Right forelimb (tissue), 1 donor: ENCODE measurements at regions not wholly inside any gene's neighbourhood (a gene's known extent, or its start where the extent isn't known, plus 50 kb on each side); places are given as distances from the start of the nearest gene placed in this dataset.

Experiments
- DNase-seq: peaks from one replicate; pipeline ENCODE4 v3.0.0-alpha.2; 2018

DNA sequence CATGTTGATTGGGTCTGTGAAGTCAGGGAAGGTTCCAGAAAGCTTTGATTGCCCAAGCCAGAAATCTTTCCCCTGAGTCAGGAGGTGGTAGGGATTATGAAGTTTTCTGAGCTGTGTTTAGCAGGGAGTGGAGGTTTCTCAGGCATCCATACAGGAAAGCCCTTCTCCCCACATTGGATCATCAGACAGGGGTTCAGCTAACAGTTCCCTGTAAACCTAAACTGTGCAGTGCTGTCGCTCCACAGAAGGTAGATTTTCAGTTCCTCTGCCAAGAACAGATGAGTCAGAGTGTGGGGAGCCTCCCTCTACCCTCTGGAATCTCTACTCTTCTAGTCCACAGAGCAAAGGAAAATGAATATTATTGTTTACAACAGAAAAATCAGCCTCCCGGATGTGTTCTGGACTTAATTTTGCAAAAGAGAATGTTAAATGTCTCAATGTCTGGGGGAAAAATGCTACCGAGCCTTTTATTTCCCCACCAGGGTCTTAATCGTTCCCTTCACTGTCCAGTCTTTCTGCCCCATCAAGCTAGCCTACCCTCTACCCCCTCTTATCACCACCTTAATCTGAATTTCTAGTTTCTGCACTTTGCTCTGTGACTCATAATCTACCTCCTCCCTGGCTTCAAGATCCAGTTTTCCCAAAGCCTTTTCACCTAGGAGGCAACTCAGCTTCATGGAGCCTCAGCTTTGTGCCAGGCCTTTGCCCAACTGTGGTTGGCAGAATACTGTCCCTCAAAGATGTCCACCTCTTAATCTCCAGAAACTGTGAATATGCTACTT lies 355.6 kb downstream of the PRDM2 start:
- DNase-seq, result no peak

DNA sequence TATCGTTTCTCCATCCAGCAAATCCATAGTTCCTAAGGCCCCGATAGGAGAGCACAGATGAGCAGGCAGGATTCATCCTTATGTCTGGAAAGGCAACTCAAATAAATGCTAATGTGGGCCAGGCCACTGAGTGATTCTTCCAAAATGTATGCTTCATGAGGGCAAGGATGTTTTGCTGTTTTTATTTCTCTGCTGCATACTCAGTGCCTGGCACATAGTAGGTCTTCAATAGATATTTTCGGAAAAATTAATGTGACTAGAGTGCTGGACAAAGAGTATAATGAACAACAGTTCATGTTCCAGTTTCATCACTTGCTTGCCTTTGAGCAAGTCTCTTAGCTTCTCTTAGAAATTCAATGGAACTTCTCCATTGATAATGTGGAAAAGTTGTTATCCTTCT lies 357.7 kb downstream of the PRDM2 start:
- DNase-seq, result no peak

DNA sequence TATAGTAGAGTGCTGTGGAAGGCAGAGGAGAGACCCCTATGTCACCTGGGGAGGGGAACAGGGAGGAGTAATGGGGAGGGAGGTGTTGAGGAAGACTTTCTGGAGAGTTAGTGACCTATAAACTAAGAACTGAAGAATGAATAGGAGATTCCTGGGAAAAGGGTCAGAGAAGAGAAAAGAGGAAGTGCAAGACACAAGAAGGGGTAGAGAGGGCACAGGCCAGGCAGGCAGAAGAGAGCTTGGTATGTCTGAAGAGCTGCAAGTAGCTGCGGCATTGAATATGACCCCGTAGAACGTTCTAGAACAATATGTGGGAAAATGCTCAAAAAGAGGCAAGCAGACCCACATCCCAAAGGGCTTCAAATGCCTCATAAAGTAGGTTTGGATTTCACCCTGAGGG lies 361.2 kb downstream of the PRDM2 start:
- no peak for DNase-seq

DNA sequence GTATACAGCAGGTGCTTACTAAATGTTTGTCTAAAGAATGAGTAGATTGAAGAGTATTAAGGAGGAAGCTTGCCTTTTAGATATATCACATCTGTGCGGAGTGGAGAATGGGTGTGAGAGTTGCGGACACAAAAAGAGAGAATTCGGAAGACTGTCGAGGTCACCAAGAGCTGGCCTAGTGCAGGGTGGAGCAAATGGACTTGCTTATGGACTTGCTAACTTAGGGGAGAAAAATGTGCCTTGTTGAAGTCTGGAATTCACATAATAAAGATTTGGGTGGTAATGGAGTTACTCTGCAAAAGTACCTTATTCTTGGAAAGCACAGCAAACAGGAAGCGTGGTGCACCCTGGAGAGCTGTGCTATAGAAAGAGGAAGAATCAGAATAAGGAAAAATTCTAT lies 361.7 kb downstream of the PRDM2 start:
- no peak for DNase-seq

DNA sequence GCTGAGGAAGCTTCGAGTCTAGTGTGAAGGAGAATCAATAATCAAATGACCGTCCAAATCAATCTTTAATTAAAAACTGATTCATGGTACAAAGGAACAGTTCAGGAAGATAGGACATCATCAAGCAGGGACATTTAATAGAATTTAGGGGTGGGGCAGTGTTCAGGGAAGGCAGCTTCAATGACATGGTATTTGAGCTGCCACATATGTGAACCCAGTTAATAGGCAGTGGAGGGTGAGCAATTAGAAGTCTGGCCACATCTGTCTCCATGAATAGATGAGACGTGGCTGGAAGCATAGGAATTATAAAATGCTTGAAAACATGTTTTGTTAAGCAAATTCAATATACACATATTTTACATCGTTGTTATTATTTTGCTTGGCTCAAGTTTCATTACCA lies 362.7 kb downstream of the PRDM2 start:
- no peak for DNase-seq

DNA sequence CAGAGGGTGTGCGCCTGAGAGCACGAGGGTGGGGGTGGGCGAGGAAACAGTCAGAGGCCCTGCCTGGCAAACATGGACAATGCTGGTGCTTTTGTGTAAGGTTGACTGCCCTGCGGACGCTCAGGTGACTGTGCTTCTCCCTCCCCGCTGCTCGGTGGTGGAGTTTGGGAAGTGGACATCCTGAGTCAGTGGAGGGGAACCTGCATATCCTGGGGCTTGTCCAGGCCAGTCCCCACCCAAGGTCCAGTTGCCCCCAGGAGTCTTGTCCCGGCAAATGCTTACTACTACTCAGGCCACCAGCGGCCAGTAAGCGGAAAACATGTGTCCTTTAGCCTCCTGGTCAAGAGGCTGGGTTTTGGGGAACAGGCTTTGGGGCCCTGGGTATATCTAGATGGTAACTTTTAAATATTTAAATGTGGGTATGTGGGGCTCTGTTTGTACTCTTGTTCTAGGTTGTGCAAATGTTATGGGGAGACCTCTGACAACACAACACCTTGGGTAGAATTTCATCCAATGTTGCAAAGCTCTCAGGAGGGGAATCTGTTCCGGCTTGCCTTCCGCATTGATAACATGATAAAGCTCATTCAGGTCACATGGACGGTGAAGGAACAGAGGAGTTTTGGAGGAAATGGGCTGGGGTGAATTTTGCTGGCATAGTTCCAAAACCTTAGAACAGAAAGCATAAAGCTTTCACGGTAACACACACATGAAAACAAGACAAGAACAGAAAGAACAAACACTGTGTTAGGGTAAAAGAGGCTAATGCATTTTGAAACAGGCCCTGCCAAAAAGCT lies 364.9 kb downstream of the PRDM2 start:
- DNase-seq, result no peak

DNA sequence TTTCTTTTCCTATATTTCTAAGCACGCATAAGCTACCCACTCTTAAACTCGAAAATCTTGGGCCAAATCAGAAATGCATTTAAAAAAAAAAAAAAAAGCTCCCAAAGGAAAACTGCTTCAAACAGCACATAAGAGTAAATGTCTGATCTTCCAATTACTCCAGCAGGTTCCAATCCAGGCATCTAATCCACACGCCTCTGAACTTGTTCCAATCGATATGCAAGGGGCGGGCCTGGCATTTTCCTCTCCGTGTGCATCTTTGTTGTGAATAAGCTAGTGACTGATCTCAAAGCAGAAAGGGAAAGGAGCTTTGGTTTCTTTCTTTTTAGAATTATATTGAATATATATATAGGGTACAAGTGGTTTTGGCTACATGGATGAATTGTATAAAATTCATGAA lies 365.5 kb downstream of the PRDM2 start:
- no peak for DNase-seq

DNA sequence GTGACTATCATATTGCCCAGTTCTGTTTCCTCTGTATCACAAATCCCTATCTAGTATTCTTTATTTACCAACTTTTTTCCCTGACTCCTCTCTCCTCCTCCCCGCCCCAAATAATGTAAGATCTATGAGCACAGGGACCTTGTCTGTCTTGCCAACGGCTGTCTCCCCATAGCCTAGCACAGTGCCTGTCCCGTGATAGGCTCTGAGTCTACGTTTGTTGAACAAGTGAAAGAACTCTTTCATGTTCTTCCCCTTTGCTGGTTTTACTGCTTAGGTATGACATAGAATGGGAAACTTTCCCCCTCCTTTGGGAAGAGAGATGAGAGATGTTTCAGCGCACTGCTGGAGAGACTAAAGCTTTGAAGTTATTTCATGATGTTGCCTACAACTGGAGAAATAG lies 367.0 kb downstream of the PRDM2 start:
- no peak for DNase-seq

DNA sequence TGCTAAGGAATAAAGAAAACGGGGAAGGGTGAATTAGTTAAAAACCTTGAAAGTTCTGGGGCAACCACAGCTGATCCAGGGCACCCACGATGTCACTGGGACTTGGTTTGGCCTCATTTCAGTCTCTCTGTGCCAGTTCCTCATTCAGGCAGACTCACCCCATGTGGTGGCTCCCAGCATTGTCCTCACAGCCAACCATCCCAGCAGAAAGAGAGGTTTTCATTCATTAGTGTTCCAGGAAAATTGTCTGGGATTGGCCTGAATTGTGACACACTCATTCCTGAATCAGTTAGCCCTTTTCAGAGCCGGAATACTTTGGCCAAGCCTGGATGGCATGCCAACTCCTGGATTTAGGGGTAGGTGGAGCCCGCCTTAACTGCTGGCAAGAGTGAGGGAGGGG lies 367.7 kb downstream of the PRDM2 start:
- DNase-seq, result no peak

DNA sequence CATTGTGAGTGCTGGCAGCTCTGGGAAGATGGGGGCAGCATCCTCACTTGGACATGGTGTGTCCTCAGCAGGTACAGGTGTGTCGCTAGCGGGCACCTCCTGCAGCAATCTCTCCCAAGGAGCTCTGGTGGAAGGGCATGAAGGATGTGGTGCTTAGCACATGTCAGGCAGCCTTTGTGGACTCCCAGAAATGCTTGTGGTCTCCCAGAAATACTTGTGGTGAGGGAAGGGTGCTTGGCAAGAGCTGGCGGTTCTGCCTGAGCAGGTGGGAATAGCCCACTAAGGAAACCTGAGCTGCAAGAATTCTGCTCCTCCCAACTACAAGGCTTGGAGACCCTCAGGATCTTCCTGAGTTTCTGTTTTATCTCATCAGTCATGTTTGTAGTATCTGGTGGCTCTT lies 371.6 kb downstream of the PRDM2 start:
- DNase-seq, result no peak

DNA sequence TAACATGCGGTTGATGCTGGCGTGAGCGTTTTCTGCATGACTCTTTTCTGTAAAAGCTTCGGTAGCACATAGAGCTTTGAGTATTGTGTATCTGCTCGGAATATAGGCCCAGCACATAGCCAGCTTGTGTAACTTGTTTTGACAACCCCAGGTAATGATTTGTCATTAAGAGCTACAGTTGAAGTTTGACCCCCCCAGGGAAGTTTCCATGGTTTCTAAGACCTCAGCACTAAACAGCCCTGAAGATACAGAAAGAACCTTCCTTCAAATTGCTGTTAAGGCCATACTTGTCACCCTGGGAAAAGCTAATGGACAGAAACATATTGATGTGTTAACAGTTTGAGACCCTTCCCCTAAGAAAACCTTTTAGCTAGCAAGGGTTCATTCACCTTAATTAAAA lies 380.7 kb downstream of the PRDM2 start:
- DNase-seq, result no peak

DNA sequence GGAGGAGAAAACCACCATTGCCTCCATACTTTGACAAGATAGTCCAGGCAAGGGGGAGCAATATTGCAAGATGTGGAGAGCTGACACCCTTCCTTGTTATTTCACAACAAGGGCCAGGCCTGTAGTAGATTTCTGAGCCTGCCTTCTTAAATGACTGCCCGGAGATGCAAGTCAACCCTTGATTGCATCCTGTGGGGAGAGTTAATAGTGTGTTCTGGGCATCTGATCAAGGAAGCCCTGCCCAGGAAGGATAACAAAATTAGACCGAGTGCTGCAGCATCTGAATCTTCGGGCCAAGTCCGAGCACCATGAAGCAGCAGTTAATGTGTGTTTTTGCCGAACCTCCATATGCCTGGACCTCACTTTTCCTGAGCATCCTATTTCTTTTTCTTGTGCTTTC lies 382.3 kb downstream of the PRDM2 start:
- DNase-seq, result peak; percentile 16

DNA sequence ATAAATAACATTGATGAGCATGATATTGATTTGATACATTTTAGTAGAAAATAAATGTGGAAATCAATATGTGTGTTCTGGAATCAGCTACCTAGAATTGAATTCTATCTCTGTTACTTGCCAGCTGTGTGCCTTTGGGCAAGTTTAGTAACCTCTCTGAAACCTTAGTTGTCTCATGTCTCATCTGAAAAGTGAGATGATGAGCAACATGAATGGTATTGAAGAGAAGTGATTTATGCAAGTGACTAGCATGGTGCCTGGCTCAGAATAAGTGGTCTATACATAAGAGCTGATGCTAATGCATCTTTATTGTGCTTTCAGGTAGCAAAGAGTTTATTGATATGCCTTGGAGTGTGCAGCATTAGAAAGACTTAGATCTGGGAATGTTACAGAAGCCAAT lies 383.3 kb downstream of the PRDM2 start:
- no peak for DNase-seq

DNA sequence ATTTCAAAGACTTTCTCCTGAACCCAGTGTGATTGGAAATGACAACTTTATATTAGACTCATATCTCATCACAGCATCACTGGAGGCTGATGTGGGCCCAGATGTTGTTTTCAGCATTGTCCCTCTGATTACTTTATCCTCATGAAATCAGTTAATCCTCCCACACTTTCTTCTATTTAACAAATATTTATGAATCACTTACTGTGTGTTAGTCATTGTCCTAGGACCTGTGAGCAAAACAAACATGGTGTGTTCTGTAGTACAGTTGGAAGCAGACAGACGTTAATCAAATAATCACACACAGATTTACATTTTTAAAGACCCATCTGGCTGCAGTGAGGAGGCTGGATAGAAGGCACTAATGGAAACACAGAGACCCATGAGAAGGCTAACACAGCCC lies 383.7 kb downstream of the PRDM2 start:
- peak; percentile 17 for DNase-seq

DNA sequence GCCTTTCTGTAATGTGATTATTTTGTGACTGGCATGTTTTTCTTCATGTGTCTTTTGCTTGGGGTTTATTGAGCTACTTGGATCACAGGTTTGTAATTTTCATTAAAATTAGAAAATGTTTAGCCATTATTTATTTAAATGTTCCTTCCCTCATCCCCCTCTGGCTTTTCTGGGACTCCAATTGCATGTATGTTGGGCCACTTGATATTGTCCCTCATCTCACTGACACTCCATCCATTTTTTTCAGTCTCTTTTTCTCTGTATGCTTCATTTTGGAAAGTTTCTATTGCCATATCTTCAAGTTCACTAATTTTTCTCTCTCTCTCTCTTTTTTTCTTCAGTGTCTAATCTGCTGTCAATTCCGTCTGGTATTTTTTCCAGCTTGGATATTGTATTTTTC lies 390.1 kb downstream of the PRDM2 start:
- DNase-seq, result no peak

DNA sequence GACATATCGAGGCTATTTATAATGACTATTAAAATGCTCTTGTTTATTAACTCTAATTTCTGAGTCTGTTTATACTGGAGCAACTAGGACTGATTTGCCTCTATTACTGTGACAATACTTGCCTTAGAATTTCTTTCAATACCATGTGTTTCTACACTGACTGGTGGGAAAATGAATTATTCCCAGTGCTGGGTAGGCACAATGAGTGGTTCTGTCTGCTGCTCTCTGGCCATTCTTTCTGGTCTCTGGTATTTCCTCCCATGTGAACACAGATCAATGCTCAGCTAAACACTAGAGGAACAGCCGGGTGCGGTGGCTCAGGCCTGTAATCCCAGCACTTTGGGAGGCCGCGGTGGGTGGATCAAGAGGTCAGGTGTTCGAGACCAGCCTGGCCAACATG lies 390.5 kb downstream of the PRDM2 start:
- DNase-seq, result no peak

DNA sequence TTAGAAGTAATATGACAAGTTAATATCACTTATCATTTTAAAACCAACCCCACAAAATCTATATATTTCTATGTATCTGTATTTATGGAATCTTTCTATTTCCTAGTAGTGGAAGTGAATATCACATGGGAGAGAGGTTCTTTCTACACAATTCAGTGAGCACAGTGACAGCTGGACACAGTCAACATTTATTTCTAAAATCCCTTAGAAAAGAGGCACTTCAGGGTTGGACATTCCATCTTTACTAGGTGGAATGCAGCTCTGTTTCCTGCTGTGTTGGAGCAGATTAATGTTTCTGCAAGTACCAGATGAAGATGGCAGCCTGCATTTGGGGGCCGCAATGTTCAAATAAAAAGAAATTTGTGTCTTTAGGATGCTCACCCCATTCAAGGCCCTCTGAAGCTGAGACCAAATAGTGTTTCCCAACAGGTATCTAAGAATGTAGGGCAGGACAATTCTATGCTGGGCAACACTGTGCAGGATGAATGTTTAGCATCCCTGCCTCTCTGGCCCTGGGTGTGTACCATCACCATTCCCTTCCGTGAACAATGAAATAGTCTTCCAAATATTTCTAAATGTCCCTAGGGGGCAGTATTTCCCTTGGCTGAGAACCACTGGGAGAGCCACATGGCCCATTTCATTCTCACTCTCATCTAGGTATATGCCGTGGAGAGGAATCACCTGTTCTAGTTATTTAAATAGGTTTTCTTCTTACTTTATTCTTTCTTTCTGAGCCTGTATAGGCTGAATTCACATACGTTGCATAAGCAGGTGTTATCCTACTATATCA lies 394.8 kb downstream of the PRDM2 start:
- DNase-seq, result peak; percentile 17

DNA sequence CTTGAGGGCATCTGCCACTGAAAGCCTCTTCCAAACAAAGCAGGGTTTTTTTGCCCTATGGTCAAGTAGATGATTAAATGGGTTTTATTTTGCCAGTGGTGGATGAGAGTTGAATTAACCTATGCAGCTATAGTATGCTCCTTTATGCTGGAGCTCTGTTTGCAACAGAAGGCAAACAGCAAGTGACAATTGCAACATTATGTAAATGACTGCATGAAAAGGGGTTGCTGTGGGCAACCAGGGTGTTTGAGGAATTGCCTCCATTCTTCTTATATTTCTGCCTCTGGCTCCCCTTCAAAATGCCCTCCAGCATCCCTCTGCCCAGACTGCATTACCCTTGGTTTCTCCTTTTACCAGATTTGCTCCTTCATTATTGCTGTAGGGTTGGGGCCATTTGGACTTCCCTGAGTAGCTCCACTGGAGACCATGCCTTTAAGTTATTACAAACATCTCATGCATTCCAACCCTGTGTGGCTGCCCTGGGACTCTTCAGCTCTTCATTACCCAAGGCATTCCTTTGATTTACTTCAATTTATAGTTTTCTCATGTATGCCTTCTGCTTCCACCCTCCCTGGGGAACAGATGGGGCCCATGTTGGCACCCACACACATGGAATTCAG lies 398.4 kb downstream of the PRDM2 start:
- DNase-seq, result no peak

DNA sequence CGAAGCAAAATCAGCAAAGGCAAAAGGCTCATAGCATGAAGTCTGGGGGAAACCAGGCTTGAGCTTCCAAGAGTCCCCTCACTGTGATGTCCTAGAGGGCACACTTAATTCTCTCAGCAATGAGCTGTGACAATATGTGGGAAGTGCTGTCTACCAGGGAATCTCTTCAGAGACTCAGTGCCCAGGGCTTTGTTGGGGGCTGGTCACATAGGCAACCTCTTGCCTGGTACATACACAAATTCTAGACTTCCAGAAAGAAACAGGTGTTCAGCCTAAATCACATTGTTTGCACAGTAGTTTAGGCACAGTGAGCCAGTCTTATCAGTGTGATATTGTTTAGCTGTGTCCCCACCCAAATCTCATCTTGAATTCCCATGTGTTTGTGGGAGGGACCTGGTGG lies 400.5 kb downstream of the PRDM2 start:
- no peak for DNase-seq

DNA sequence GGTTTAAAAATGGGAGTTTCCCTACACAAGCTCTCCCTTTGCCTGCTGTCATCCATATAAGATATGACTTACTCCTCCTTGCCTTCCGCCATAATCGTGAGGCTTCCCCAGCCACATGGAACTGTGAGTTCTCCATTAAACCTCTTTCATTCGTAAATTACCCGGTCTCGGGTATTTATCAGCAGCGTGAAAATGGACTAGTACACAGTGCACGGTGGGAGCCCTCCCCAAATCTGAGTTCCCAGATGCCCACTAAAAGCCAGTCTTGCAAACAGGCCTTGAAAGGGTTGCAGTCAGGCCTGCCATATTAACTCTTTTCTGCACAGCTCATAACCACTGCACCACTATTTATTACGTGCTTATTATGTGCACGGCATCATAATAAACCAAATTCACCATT lies 400.9 kb downstream of the PRDM2 start:
- no peak for DNase-seq

DNA sequence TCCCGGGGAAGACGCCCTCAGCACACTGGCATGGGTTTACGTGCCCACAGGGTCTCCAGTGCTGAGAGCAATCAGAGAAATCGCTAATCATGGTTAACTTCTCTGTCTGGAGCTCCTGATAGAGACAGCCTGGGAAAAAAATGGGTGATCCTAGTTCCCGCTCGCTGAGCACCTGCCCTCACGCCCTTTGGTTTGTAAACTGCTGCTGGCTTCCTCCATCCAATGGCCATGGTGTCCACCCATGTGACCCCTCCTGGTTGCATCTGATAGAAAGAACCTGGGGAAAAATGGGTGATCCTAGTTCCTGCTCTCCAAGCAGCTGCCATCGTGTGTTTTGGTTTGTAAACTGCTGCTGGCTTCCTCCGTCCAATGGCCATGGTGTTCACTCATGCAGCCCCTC lies 402.2 kb downstream of the PRDM2 start:
- DNase-seq, result no peak

DNA sequence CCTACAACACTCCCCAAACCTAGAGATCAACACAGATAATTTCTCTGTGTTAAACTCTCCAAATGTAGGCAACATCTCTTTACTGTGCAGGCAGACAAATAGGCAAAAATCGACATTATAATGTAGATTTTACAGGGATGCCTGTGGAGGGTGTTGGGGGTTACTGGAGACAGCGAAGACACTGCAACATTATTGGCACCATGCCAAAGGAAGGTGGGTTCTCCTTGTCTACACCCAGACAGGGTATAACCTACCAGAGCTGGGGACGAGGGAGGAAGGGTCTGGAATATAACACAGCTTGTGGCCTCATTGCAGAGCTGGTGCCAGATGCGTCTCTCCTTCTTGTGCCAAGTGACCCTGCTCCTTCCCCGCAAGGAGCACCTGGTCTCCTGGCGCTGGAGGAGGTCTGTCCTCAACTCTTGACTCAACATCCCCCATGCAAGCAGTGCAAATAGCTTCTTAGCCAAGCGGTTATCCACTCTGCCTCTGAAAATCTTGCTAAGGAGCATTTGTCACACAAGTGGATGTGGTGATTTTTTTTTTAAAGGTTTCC lies 404.0 kb downstream of the PRDM2 start:
- DNase-seq, result no peak

DNA sequence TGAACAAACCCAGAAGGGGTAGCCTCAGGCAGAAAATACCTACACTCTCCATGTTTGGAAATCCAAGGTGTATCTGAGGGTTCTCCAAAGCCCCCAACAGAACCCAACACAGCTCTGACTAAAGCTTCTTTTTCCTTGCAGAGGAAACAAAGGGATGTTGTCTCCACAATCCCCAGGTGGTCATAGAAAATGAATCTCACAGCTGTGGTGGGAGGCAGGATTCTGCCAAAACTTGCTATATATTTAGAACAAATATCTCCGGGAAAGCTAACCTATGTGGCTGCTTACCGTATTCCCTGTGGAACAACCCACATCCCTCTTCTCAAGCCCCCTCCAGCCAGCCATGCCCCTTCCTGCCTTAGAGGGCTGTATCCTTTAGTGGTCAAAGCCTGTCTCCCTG lies 406.1 kb downstream of the PRDM2 start:
- DNase-seq, result peak; percentile 45
